ENCODE measurements at regions not wholly inside any gene's neighbourhood (a gene's known extent, or its start where the extent isn't known, plus 50 kb on each side); places are given as distances from the start of the nearest gene placed in this dataset.

DNA sequence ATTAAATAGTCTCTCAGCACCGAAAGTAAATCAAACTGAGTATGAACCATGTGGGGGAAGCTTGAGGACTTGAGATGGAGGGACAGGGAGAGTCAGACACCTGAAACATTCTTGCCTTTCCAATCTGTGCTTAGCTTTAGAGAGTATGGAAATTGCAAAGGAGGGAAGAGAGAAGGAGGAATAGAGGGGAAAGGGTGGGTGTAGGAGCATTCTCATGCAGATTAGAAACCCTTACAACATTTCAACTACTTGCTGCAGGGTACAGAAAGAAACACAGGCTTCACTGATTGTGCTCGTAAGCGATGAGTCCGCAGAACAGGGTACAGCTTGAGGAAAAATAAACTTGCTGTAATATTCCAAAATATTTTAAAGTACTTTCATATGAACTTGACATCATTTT lies 73.8 kb downstream of the NIBAN1 start (continued):
- TF ChIP-seq, protein P1, sequence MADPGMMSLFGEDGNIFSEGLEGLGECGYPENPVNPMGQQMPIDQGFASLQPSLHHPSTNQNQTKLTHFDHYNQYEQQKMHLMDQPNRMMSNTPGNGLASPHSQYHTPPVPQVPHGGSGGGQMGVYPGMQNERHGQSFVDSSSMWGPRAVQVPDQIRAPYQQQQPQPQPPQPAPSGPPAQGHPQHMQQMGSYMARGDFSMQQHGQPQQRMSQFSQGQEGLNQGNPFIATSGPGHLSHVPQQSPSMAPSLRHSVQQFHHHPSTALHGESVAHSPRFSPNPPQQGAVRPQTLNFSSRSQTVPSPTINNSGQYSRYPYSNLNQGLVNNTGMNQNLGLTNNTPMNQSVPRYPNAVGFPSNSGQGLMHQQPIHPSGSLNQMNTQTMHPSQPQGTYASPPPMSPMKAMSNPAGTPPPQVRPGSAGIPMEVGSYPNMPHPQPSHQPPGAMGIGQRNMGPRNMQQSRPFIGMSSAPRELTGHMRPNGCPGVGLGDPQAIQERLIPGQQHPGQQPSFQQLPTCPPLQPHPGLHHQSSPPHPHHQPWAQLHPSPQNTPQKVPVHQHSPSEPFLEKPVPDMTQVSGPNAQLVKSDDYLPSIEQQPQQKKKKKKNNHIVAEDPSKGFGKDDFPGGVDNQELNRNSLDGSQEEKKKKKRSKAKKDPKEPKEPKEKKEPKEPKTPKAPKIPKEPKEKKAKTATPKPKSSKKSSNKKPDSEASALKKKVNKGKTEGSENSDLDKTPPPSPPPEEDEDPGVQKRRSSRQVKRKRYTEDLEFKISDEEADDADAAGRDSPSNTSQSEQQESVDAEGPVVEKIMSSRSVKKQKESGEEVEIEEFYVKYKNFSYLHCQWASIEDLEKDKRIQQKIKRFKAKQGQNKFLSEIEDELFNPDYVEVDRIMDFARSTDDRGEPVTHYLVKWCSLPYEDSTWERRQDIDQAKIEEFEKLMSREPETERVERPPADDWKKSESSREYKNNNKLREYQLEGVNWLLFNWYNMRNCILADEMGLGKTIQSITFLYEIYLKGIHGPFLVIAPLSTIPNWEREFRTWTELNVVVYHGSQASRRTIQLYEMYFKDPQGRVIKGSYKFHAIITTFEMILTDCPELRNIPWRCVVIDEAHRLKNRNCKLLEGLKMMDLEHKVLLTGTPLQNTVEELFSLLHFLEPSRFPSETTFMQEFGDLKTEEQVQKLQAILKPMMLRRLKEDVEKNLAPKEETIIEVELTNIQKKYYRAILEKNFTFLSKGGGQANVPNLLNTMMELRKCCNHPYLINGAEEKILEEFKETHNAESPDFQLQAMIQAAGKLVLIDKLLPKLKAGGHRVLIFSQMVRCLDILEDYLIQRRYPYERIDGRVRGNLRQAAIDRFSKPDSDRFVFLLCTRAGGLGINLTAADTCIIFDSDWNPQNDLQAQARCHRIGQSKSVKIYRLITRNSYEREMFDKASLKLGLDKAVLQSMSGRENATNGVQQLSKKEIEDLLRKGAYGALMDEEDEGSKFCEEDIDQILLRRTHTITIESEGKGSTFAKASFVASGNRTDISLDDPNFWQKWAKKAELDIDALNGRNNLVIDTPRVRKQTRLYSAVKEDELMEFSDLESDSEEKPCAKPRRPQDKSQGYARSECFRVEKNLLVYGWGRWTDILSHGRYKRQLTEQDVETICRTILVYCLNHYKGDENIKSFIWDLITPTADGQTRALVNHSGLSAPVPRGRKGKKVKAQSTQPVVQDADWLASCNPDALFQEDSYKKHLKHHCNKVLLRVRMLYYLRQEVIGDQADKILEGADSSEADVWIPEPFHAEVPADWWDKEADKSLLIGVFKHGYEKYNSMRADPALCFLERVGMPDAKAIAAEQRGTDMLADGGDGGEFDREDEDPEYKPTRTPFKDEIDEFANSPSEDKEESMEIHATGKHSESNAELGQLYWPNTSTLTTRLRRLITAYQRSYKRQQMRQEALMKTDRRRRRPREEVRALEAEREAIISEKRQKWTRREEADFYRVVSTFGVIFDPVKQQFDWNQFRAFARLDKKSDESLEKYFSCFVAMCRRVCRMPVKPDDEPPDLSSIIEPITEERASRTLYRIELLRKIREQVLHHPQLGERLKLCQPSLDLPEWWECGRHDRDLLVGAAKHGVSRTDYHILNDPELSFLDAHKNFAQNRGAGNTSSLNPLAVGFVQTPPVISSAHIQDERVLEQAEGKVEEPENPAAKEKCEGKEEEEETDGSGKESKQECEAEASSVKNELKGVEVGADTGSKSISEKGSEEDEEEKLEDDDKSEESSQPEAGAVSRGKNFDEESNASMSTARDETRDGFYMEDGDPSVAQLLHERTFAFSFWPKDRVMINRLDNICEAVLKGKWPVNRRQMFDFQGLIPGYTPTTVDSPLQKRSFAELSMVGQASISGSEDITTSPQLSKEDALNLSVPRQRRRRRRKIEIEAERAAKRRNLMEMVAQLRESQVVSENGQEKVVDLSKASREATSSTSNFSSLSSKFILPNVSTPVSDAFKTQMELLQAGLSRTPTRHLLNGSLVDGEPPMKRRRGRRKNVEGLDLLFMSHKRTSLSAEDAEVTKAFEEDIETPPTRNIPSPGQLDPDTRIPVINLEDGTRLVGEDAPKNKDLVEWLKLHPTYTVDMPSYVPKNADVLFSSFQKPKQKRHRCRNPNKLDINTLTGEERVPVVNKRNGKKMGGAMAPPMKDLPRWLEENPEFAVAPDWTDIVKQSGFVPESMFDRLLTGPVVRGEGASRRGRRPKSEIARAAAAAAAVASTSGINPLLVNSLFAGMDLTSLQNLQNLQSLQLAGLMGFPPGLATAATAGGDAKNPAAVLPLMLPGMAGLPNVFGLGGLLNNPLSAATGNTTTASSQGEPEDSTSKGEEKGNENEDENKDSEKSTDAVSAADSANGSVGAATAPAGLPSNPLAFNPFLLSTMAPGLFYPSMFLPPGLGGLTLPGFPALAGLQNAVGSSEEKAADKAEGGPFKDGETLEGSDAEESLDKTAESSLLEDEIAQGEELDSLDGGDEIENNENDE (IDR thresholded peaks at IDR 0.05; ENCODE audit: insufficient replicate concordance, low read length), result no peak
- TF ChIP-seq GTF2F1 (IDR thresholded peaks at IDR 0.05; ENCODE audit: borderline replicate concordance, low read depth, low read length) (no peak), TBP (IDR thresholded peaks at IDR 0.05; ENCODE audit: low read depth, low read length) (no peak), TAF1 (IDR thresholded peaks at IDR 0.05; ENCODE audit: low read depth, low read length) (no peak), SUZ12 (IDR thresholded peaks at IDR 0.05; ENCODE audit: low read length) (no peak), SAP30 (IDR thresholded peaks at IDR 0.05; ENCODE audit: insufficient read depth, insufficient replicate concordance, low read length) (no peak), SP1 (IDR thresholded peaks at IDR 0.05; ENCODE audit: low read depth, low read length) (peak; percentile 63; the same call in 1 of the 2 replicates), CBX5 (IDR thresholded peaks at IDR 0.05; ENCODE audit: low read depth, low read length) (no peak), EGR1 (IDR thresholded peaks at IDR 0.05; ENCODE audit: borderline replicate concordance, low read depth, low read length) (peak; percentile 84), KDM1A (IDR thresholded peaks at IDR 0.05; ENCODE audit: borderline replicate concordance, low read length) (no peak), RNF2 (IDR thresholded peaks at IDR 0.05; ENCODE audit: borderline replicate concordance, low read depth, low read length, missing control alignments, poor library complexity, severe bottlenecking) (no peak)
- TF ChIP-seq, protein P2, sequence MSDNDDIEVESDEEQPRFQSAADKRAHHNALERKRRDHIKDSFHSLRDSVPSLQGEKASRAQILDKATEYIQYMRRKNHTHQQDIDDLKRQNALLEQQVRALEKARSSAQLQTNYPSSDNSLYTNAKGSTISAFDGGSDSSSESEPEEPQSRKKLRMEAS (IDR thresholded peaks at IDR 0.05), result no peak
